SK-N-SH (cell line): ENCODE measurements at regions not wholly inside any gene's neighbourhood (a gene's known extent, or its start where the extent isn't known, plus 50 kb on each side); places are given as distances from the start of the nearest gene placed in this dataset.

Experiments used
- CTCF ChIA-PET: fragments of 300-600, 350-600 bp; formaldehyde crosslinking; extraction: SDS; loops from one replicate; lab custom pipeline; 2021; lab: Yijun Ruan, JAX
- POLR2A ChIA-PET: fragments of 350-600 bp; sonication (Branson Sonifier 250); formaldehyde crosslinking; extraction: SDS; loops from one replicate; lab custom pipeline; 2020; ENCODE audit warnings: antibody characterized with exemption, inconsistent platforms; lab: Yijun Ruan, JAX
- DNase-seq: peaks from one replicate; pipeline ENCODE4 v3.0.0; 2012
- H2AFZ ChIP-seq: fragments of 200-600 bp; sonication (generic); 2 replicates; pipeline ENCODE4 v1.8.1; 2016; ENCODE audit warnings: antibody characterized with exemption, mild to moderate bottlenecking, low read depth
- H3F3A ChIP-seq: fragments of 200-600 bp; sonication (generic); replicated peaks from 2 replicates; pipeline ENCODE3; 2016; ENCODE audit warnings: antibody characterized with exemption, mild to moderate bottlenecking; ENCODE audit not compliant: insufficient read depth
- H3K27ac ChIP-seq, 2 experiments: fragments of 200-500 bp in 1 of 2; fragments of 200-600 bp in 1 of 2; sonication (Bioruptor generic) in 1 of 2; sonication (generic), shearing (Covaris generic) in 1 of 2; 2 replicates each; pipeline versions ENCODE4 v1.5.1 to v1.6.1; 2014 to 2016; ENCODE audit warnings: low read depth in 2 of 2, inconsistent platforms in 1 of 2, low read length in 1 of 2, mild to moderate bottlenecking in 1 of 2, mixed read lengths in 1 of 2
- H3K27me3 ChIP-seq: fragments of 200-600 bp; sonication (generic), shearing (Covaris generic); 2 replicates; pipeline ENCODE4 v1.6.1; 2016; ENCODE audit warnings: mixed run types; ENCODE audit not compliant: insufficient read depth
- H3K36me3 ChIP-seq, 2 experiments: fragments of 200-500 bp in 1 of 2; fragments of 200-600 bp in 1 of 2; sonication (Bioruptor generic) in 1 of 2; sonication (generic) in 1 of 2; replicated peaks in 1 of 2; 2 replicates each; pipeline versions ENCODE3 to v1.5.1; 2014 to 2016; ENCODE audit warnings: low read length in 1 of 2, mild to moderate bottlenecking in 1 of 2; ENCODE audit not compliant: insufficient read depth in 2 of 2, control insufficient read depth in 1 of 2
- H3K4me1 ChIP-seq, 2 experiments: fragments of 200-500 bp in 1 of 2; fragments of 200-600 bp in 1 of 2; sonication (Bioruptor generic) in 1 of 2; sonication (generic), shearing (Covaris generic) in 1 of 2; 2 replicates each; pipeline versions ENCODE4 v1.5.1 to v1.6.1; 2014 to 2016; ENCODE audit warnings: low read depth in 1 of 2, low read length in 1 of 2, mixed run types in 1 of 2; ENCODE audit not compliant: insufficient read depth in 2 of 2, control insufficient read depth in 1 of 2
- H3K4me2 ChIP-seq: fragments of 200-600 bp; sonication (generic), shearing (Covaris generic); 2 replicates; pipeline ENCODE4 v1.6.1; 2017; ENCODE audit warnings: mixed run types
- H3K4me3 ChIP-seq, 2 experiments: fragments of 200-500 bp in 1 of 2; fragments of 200-600 bp in 1 of 2; sonication (Bioruptor generic) in 1 of 2; sonication (generic), shearing (Covaris generic) in 1 of 2; 2 replicates each; pipeline versions ENCODE4 v1.5.1 to v1.8.1; 2014 to 2016; ENCODE audit warnings: low read depth in 2 of 2, inconsistent platforms in 1 of 2, low read length in 1 of 2, mild to moderate bottlenecking in 1 of 2, mixed read lengths in 1 of 2, moderate library complexity in 1 of 2
- H3K79me2 ChIP-seq: fragments of 200-600 bp; sonication (generic); 2 replicates; pipeline ENCODE4 v1.8.1; 2017; ENCODE audit warnings: mild to moderate bottlenecking; ENCODE audit not compliant: insufficient read depth
- H3K9ac ChIP-seq: fragments of 200-600 bp; sonication (generic); 2 replicates; pipeline ENCODE4 v1.6.1; 2017; ENCODE audit warnings: mixed run types
- H3K9me2 ChIP-seq: fragments of 200-600 bp; sonication (generic); 2 replicates; pipeline ENCODE4 v1.6.1; 2017; ENCODE audit warnings: mixed run types
- H3K9me3 ChIP-seq: fragments of 200-600 bp; sonication (generic); 2 replicates; pipeline ENCODE4 v1.6.1; 2017; ENCODE audit warnings: mixed run types, mild to moderate bottlenecking, moderate library complexity
- H4K20me1 ChIP-seq: fragments of 200-600 bp; sonication (generic); 2 replicates; pipeline ENCODE4 v1.6.1; 2017; ENCODE audit warnings: mild to moderate bottlenecking, mixed run types; ENCODE audit not compliant: insufficient read depth
- CTCF ChIP-seq: fragments of 200-600 bp; sonication (generic); IDR thresholded peaks from 2 replicates; pipeline ENCODE4 v1.6.1; 2017; ENCODE audit warnings: antibody characterized with exemption, mild to moderate bottlenecking, moderate library complexity
- EZH2phosphoT487 ChIP-seq: fragments of 200-600 bp; sonication (generic); IDR thresholded peaks from 2 replicates; pipeline ENCODE4 v1.6.1; 2017; ENCODE audit warnings: low read depth, mixed run types, mild to moderate bottlenecking, antibody characterized with exemption, moderate library complexity, borderline replicate concordance
- FOSL2 ChIP-seq: IDR thresholded peaks from 2 replicates; pipeline ENCODE4 v1.4.0; 2012; ENCODE audit warnings: low read depth, mild to moderate bottlenecking, moderate library complexity, borderline replicate concordance
- GABPA ChIP-seq: IDR thresholded peaks from 2 replicates; pipeline ENCODE4 v1.4.0; 2012; ENCODE audit warnings: low read depth, mild to moderate bottlenecking
- MXI1 ChIP-seq: IDR thresholded peaks from 2 replicates; pipeline ENCODE4 v1.6.1; 2012; ENCODE audit warnings: mild to moderate bottlenecking, low read depth, low read length, improper control_type of control experiment
- PBX3 ChIP-seq: IDR thresholded peaks from 2 replicates; pipeline ENCODE4; 2012
- POLR2AphosphoS5 ChIP-seq: IDR thresholded peaks from 2 replicates; pipeline ENCODE4 v1.6.1; 2012; ENCODE audit warnings: low read depth, low read length
- REST ChIP-seq: IDR thresholded peaks from 2 replicates; pipeline ENCODE4 v1.6.1; 2012; ENCODE audit warnings: mild to moderate bottlenecking, low read depth, low read length, moderate library complexity
- TCF12 ChIP-seq: IDR thresholded peaks from 2 replicates; pipeline ENCODE4 v1.4.0; 2012
- USF1 ChIP-seq: IDR thresholded peaks from 2 replicates; pipeline ENCODE4 v1.4.0; 2012; ENCODE audit warnings: low read depth, borderline replicate concordance
- USF2 ChIP-seq: fragments of 150-350 bp; IDR thresholded peaks from 2 replicates; pipeline ENCODE4 v1.6.1; 2017; ENCODE audit warnings: antibody characterized with exemption, low read length, low read depth, borderline replicate concordance
- WGBS: methylation state at CpG from one replicate; pipeline ENCODE4 v1.1.6; 2017; ENCODE audit warnings: low lambda C conversion rate; 5-methylcytosine and 5-hydroxymethylcytosine counted together

GRCh38 chr5:11997942-11998341 is 93.7 kb upstream of the CTNND2 start:
- Histone ChIP-seq H3K9me3 (no peaks in the 10 kb centered on the region), H4K20me1 (no peaks in the 10 kb centered on the region), H3F3A (no peaks in the 10 kb centered on the region), H3K27ac (no peak overlapping the region), H3K9me2 (no peaks in the 10 kb centered on the region), H3K27me3 (no peaks in the 10 kb centered on the region), H3K79me2 (no peaks in the 10 kb centered on the region), H3K4me2 (no peak overlapping the region), H3K4me1 (no peaks in the 10 kb centered on the region), H3K9ac (no peak overlapping the region), H2AFZ (no peak overlapping the region), H3K36me3 (no peaks in the 10 kb centered on the region), H3K4me3 (no peak overlapping the region)
- CTCF ChIA-PET: no interaction called here
- TF ChIP-seq TCF12 (no peak), GABPA (no peak), PBX3 (no peak), MXI1 (no peak), POLR2AphosphoS5 (no peak), USF1 (no peak), USF2 (no peak), EZH2phosphoT487 (no peak), CTCF (no peak), FOSL2 (no peak), REST (no peak)
- DNase-seq: no peak
- 36% methylated on average over 11 of the region's 11 CpGs for WGBS
- POLR2A ChIA-PET: no interaction called here
